Stimulated activated CD4-positive, alpha-beta T cell treated with anti-CD3 and anti-CD28 coated beads, Interleukin-15, amount 100 ng/mL, for 1 hour (primary cell): ENCODE measurements at regions not wholly inside any gene's neighbourhood (a gene's known extent, or its start where the extent isn't known, plus 50 kb on each side); places are given as distances from the start of the nearest gene placed in this dataset.
"Not testable (repeated sequence)": the region's sequence is repeated elsewhere in the genome, so short reads cannot be mapped to it uniquely, and the experiment has no call there.

Experiments used
- DNase-seq, 2 donors: peaks; one replicate each; pipeline ENCODE4 v3.0.0-alpha.2; 2020; ENCODE audit warnings: low read depth in 1 of 2, low spot score in 1 of 2

DNA sequence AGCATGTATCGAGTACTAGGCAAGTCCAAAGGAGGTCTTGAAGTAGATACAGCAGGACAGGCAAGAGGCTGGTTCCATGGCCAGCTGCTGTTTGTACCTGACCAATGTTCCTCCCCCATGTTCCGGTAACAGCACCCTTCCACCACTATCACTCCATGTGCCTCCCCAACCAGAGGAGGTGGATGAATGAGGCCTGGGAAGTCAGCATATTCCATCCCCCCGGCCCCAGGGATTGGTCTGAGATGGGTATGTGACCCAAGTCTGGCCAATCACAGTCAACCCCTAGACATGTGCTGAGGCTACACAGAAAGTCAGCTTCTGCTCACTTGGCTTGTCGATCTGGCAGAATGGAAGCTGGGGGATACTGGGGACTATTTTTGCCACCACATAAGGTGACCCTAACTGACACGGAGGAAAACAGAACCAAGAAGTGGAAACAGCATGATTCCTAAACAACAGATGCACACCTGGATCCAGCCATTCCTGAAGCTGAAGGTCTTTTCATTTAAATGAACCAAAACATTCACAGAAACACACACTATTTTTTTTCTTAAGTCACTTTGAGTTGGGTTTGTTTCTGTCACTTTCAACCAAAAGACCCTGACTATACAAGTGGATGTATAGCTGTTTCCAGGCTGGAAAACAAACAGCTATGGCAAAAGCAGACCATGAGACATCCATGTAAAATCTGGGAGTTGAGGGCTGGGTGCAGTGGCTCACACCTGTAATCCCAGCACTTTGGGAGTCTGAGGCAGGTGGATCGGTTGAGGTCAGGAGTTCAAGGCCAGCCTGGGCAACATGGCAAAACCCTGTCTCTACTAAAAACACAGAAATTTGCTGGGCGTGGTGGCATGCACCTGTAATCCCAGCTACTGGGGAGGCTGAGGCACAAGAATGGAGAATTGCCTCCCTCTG is 70.4 kb upstream of the PTPN1 start:
- DNase-seq: no peak

DNA sequence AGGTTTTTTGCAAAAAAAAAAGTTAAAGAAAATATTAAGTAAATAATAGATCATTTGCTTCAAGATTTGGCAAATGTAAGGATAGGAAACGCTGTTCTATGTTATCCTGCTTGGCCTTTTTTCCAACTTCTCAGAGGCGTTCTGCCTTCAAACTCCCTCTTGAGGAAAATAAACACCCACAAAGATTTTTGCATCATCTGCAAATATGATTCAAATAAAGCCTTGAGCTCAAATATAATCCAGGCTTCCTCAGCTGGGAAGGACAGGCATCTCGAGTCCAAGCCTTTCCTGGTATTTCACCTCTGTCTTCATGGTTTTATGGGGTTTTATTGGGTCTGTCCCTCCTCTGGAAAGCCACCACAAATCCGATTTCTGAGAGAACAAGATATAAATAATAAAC is 67.7 kb upstream of the PTPN1 start:
- no peak for DNase-seq

DNA sequence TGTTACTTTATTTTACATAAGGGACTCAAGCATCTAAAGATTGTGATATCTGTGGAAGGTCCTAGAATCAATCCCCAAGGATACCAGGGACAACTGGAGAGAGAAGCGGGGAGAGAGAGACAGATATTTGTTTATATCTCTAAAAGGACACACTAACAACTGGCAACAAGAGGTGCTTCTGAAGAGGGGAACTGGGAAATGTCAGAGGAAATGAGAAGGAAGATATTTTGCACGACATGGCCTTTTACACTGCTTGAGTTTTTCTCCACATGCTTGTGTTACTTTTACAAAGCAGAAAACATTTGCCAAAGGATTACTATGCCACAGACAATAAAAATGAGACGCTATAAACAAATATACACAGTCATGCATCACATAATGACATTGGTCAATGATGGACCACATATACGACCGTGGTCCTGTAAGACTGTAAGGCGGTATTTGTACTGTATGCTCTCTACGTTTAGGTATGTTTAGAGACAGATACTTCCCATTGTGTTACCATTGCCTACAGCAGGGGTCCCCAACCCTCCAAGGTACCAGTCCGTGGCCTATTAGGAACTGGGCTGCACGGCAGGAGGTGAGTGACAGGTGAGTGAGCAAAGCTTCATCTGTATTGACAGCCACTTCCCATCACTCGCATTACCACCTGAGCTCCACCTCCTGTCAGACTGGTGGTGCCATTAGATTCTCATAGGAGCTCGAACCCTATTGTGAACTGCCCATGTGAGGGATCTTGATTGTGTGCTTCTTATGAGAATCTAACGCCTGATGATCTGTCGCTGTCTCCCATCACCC is 64.6 kb upstream of the PTPN1 start:
- DNase-seq: no peak

DNA sequence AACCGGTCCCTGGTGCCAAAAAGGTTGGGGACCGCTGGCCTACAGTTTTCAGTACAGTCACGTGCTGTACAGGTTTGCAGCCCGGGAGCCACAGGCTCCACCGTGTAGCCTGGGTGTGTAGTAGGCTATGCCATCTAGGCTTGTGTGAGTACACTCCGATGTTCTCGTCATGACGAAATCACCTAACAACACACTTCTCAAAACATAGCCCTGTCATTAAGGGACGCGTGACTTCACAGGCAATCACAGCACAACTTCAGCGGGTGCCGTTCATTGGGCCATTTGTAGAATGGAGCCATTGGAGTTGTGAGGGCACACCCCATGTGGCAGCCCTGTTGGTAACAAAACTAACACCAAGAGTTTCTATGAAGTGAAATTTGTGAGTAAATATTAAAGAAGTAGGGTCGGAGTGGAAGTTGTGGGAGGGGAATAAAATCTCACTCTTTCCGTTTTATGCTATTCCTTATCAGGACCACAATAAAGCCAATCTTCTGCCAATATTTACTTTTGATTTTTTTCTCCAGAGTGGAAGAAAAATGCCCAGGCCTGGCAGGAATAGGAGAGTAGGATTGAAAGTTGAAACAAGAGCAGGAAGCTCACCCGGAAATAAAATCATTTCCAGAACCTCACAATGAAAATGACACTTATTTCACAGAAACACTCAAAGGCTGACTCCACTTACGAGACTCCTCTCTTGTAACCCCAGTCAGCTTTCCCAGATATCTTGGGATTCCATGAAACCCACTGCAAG is 63.7 kb upstream of the PTPN1 start:
- no peak for DNase-seq

DNA sequence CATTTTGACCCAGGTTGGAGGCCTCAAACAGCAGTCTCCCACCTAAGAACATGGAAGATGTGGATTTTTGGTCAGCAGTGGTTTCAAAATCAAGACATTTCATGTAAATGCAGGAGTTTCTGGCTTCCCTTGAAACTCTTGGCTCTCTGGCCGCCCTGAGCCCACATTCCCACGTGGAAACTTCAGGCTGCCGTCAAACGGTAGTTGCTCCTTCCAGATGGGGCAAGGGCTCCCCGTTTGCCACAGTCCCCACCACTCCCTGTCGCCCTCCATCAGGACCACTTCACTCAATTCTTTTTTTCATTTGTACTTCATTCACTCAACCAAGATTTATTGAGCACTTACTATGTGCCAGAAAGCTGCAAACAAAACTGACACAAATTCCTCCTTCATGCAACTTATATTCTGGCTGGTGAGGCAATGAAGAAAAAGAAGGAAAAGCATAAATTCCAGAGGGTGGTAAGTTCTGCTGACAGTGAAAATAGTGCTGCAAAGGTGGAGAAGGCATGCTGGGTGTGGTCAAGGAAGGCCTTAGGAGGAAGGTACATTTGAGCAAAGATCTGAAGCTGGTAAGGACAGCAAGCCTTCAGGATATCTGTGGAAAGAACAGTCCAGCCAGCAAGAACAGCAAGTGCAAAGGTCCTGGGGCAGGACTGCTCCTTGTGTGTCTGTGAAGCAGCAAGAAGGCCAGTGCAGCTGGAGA is 62.9 kb upstream of the PTPN1 start:
- DNase-seq: no peak

DNA sequence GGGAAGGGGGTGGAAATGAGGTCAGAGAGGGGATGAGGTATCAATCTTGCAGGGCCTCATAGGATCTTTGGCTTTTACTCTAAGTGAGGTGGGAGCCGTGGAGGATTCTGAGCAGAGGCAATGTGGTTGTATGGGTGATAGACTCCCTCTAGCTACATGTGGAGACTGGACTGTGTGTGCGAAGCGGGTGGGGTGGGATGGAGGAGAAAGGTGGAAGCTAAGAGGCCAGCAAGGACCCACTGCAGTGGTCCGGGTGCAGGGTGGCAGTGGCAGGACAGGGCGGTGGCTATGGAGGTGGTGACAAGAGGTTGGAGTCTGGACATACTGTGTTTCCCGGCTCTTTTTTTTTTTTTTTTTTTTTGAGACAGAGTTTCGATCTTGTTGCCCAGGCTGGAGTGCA is 62.4 kb upstream of the PTPN1 start:
- DNase-seq: no peak

DNA sequence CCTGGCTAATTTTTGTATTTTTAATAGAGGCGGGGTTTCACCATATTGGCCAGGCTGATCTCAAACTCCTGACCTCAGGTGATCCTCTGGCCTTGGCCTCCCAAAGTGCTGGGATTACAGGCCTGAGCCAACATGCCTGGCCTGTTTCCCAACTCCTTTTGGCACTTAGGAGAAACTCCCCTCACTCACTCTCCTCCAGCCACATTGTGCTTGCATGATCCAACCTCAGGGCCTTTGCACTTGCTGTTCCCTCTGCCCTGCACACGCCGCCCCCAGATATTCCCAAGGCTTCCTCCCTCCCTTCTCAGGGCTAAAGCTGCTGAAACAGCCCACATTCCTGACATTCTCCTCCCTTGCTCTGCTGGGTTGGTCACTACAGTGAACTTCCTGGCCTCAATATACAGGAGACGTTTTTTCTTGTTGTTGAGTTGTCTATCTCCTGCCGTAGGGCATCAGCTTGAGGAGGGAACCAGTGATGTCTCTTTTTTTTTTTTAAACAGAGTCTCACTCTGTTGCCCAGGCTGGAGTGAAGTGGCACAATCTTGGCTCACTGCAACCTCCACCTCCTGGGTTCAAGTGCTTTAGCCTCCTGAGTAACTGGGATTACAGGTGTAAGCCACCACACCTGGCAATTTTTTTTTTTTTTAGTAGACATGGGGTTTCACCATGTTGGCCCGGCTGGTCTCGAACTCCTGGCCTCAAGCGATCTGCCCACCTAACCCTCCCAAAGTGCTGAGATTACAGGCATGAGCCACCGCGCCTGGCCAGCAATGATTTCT is 61.4 kb upstream of the PTPN1 start:
- not testable (repeated sequence) for DNase-seq

DNA sequence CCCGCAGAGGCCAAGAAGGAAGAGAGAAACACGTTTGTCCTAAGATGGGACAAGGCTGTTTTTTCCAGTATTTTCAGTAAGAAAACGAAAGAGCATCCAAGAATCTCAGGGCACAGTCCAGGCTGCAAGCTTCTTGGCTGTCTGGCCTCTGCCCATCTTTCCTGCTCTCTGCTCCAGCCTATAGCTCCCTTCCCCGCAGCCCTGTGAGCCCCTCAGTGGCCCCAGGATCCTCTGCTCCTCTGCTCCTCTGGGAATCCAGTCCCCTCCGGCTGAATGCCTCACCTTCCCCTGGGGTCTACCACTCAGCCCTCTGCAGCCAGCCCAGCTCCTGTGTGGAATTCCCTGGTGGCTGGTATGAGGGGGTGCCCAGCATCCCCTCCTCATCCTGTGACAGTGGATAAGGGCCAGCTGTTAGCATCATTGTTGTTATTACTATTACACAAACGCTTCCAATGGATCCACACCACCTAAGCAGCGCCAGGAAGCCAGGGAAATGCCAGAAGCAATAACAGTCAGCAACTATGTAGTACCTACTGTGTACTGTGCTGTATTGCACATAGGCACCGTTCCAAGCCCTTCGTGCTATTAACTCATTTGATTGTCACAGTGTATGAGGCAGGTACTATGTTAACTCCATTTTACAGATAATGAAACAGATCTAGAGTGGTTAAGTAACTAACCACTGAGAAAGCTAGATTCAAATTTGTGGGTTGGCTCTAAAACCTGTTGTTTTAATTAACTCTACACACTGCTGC is 60.3 kb upstream of the PTPN1 start:
- no peak for DNase-seq

DNA sequence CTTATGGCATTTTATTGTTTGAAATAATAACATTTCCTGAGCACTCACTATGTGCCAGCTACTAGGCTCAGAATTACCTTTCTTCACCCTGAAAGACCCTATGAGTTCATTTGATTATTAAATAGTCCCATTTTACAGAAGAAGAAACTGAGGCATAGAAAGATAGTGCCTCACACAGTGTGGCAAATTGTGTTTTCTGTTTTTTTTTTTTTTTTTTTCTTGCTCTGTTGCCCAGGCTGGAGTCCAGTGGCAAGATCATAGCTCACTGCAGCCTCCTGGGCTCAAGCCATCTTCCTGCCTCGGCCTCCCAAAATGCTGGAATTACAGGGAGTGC is 59.7 kb upstream of the PTPN1 start:
- DNase-seq: no peak

DNA sequence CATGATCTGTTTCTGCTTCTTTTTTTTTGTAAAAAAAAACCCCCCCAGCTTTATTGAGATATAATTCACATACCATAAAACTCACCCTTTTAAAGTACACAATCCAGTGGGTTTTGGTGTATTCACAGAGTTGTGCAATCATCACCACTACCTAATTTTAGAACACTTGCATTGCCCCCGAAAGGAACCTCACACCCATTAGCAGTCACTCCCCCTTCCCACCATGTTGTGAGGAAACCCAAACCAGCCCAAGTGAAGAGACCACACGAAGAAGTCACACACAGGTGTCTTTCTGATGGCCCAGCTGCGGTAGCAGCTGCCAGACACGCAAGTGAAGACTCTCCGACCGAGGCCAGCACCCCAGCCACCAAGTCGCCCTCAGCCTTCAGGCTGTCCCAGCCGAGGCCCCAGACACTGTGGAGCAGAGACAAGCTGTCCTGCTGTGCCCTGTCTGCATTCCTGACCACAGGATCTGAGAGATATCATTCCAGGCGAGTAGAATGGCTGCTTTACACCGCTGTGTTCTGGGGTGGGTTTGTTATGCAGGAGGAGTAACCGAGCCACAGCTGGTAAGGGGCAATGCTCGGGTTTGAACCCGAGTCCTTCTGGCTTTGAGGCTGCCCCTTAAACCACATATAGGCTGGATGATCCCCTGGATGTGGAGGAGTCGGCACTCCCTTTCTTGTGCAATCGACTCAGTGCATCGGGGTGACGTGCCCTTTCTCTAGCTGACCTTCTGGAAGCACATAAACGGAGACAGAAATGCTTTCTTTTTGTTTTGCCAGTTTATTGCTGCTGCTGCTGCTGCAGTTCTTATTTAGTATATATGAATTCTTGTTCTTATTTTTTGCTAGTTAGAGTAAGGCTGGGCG is 59.1 kb upstream of the PTPN1 start:
- no peak for DNase-seq

DNA sequence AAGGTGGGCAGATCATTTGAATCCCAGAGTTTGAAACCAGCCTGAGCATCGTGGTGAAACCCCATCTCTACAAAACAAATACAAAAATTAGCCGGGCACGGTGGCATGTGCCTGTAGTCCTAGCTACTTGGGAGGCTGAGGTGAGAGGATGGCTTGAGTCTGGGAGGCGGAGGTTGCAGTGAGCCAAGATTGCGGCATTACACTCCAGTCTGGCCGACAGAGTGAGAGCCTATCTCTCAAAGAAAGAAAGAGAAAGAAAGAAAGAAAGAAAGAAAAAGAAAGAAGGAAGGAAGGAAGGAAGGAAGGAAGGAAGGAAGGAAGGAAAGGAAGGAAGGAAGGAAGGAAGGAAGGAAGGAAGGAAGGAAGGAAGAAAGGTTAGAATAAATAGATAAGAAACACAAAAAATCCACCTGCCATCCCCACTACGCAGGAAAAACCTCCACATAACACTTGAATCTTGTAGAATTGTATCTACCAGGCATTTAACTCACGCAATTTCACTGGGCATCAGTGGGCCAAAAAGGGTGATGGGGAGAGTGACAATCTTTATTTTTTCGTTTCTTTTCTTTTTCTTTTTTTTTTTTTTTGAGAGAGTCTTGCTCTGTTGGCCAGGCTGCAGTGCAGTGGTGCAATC is 58.3 kb upstream of the PTPN1 start:
- not testable (repeated sequence) for DNase-seq

DNA sequence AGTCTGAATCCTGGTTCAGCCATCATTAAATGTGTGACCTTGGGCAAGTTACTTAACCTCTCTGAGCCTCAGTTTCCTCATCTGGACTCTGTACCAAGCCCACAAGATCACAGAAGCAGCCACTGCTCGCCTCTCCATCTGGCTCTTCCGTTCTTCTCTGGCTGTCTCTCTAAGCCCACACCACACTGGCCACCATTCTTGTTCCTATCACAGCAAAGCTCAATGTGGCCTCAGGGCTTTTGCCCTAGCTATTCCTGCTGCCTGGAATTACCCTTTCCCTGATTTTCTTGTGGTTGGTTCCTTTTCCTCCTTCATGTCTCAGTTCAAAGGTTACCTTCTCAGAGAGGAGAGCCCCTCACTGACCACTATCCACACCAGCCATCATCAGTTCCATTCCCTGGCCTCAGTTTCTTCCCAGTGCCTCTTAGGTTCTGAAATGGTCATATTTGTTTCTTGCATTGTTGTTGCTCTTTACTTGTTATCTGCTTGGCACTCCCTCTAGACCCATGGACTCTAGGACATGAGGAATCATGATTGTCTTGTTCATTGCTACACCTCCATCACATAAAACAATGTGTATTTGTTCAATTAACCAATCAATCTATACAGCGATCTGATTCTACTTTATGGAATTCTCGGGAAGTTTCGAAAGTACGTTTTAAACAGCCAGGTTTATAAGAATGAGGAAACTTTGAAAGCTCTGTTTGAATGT is 56.5 kb upstream of the PTPN1 start:
- DNase-seq: no peak

DNA sequence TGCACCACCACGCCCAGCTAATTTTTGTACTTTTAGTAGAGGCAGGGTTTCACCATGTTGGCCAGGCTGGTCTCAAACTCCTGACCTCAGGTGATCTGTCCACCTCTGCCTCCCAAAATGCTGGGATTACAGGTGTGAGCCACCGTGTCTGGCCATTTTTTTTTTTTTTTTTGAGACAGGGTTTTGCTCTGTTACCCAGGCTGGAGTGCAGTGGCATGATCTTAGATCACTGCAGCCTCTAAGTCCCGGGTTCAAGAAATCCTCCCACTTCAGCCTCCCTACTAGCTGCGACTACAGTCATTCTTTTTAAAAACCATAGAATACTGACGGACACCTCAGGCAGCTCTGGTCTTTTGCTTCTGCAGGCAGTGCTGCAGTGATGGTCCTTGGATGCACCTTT is 54.9 kb upstream of the PTPN1 start:
- DNase-seq: not testable (repeated sequence)

DNA sequence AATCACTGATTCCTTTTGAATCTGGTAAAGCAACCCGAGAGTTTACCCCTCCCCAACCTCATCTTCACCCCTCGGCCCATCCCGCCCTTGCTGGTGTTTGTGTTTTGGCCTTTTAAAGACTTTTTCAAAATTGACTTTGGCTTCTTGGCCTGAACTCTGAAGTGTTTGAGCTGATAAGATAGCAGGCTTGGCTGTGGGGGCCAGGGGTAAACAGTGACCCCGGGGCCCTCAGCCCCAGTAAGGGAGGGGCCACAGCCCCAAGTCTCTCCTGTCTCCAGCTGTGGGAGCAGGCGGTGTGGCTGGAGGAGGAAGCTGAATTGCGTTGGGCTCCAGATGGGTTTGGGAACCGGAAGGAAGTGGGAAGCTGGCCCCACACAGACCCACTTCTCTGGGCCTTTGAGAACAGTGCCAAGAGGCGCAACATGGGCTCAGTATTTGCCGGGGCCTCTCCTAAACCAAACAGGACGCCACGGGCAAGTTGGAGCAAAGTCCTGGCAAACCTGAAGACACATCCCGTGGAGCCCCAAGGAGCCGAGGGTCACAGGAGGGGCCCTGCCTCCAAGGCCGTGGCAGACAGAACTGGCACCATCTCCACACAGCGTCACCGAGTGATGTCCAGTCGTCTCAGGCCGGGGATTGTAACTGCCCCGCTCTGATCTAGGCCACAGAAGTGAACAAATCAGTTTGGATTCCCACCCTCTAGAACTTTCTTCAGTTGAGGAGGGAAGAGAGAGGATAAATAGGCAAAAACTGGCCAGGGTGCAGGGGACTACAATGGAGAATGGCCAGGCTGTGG is 54.3 kb upstream of the PTPN1 start:
- no peak for DNase-seq

DNA sequence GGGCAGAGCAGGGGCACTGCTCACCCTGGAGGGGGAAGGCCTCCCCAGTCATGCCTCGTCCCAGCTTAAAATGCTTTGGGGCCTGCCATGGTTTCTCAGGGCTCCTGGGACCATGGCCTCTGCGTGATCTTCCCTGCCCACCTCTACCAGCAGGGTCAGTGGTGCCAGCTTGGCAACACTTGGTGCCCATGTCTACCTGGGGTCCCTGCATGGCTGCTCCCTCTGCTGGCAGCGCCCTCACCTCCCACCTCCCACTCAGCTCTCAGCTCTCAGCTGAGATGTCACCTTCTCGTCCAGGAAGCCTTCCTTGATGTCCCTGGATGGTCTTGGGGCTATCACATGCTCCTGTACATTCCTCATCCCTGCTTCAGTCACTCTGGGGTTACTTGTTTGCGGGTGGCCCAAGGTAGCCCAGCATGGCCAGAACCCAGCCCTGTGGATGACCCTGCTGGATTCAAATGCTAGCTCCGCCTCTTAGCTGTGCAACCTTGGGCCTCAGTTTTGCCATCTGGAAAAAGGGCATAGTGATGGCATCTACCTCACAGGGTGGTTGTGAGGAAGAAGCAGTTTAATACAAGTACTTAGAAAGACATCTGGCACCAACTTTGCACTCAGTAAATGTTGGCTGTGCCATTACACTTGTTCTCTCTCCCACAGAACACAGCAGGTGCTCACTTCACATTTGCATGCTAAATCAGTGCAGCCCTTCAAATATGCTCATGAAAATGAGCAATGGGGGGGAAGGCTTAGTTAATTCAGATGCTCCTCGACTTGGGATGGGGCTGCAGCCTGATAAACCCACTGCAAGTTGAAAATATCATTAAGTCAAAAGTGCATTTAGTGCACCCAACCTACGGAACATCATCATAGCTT is 53.5 kb upstream of the PTPN1 start:
- no peak for DNase-seq
